Lung (tissue), 11 donors: ENCODE measurements at regions not wholly inside any gene's neighbourhood (a gene's known extent, or its start where the extent isn't known, plus 50 kb on each side); places are given as distances from the start of the nearest gene placed in this dataset.

Source experiments
- ATAC-seq: fragments of 200-7000 bp; cut with Tn5 transposase; one replicate; pipeline ENCODE4 v1.9.1; 2020; ENCODE audit warnings: moderate number of reproducible peaks; ENCODE audit not compliant: insufficient read depth, low FRiP score
- DNase-seq, 3 donors: peaks; one replicate each; pipeline ENCODE4 v3.0.0-alpha.2; 2013 to 2017
- H3K27ac ChIP-seq, 2 donors: one replicate each; pipeline ENCODE4 v1.5.1; 2013; ENCODE audit warnings: mild to moderate bottlenecking in 2 of 2, moderate library complexity in 2 of 2, control low read depth in 1 of 2, inconsistent platforms in 1 of 2, low read depth in 1 of 2, low read length in 1 of 2
- H3K27me3 ChIP-seq, 3 donors: one replicate each; pipeline ENCODE4 v1.5.1; 2013; ENCODE audit warnings: low read length in 2 of 3; ENCODE audit not compliant: control insufficient read depth in 3 of 3, insufficient read depth in 3 of 3
- H3K36me3 ChIP-seq, 4 donors: one replicate each; pipeline ENCODE4 v1.5.1; 2013; ENCODE audit warnings: low read length in 4 of 4, mild to moderate bottlenecking in 1 of 4, moderate library complexity in 1 of 4; ENCODE audit not compliant: control insufficient read depth in 4 of 4, insufficient read depth in 4 of 4
- H3K4me1 ChIP-seq, 5 donors: one replicate each; pipeline ENCODE4 v1.5.1; 2013; ENCODE audit warnings: low read length in 5 of 5, mild to moderate bottlenecking in 2 of 5, moderate library complexity in 1 of 5; ENCODE audit not compliant: control insufficient read depth in 5 of 5, insufficient read depth in 5 of 5
- H3K4me3 ChIP-seq: one replicate; pipeline ENCODE4 v1.5.1; 2013; ENCODE audit warnings: mild to moderate bottlenecking, control low read depth, moderate library complexity
- H3K9ac ChIP-seq, 2 donors: one replicate each; pipeline ENCODE4 v1.5.1; 2013; ENCODE audit warnings: low read length in 2 of 2, control low read depth in 1 of 2; ENCODE audit not compliant: insufficient read depth in 1 of 2
- H3K9me3 ChIP-seq, 4 donors: one replicate each; pipeline ENCODE4 v1.5.1; 2013; ENCODE audit warnings: low read length in 3 of 4, mild to moderate bottlenecking in 1 of 4, moderate library complexity in 1 of 4; ENCODE audit not compliant: control insufficient read depth in 4 of 4, insufficient read depth in 3 of 4
- CTCF ChIP-seq: IDR thresholded peaks from 2 replicates; pipeline ENCODE4 v1.5.1; 2012; ENCODE audit warnings: mild to moderate bottlenecking; ENCODE audit errors: control extremely low read depth, extremely low read depth
- WGBS, 2 donors: extraction: QIAGEN DNeasy Blood & Tissue Kit; methylation state at CpG; one replicate each; pipeline ENCODE4 v1.1.7; 2013; 5-methylcytosine and 5-hydroxymethylcytosine counted together
- donor health status: control.
- donor health status: control.
- donor health status: Bipolar disorder and iron deficiency.
- donor health status: healthy.
- donor health status: DM: yes; HTN: yes; CAD: no.

- peak in 1 of 3 donors; percentile 1 for DNase-seq
- Histone ChIP-seq H3K27ac (no peak overlapping the region), H3K4me1 (no peaks in the 10 kb centered on the region), H3K9me3 (no peaks in the 10 kb centered on the region), H3K27me3 (no peaks in the 10 kb centered on the region), H3K36me3 (no peaks in the 10 kb centered on the region), H3K4me3 (no peak overlapping the region), H3K9ac (no peak overlapping the region)
- WGBS, 2 donors: 58 to 84% methylated on average over 5 of the region's 5 CpGs
- ATAC-seq: no peak
- TF ChIP-seq CTCF: no peak
Observed at GRCh38 chr5:51890435-51891116, 507.3 kb downstream of the ISL1 start.

DNA sequence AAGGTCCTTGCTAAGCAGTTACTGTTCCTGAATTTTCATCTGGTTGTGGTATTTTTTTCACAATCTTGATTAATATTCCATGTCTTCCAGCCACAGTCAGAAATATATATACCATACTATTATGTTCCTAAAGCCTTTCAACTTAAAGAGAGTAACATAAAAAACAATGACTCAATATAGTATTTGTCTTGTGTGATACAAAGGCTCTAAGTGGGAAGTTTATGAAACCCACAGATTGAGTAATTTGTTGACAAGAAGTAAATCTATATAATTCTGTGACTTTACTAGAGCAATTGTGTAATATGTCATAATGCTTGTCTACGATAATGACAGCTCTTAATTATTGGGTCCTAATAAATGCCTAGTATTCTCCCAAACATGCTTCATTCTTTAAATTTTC, 509.4 kb downstream of the ISL1 start:
- DNase-seq (no peak), ATAC-seq (no peak)
- 92% methylated on average over 1 of the region's 1 CpG for WGBS, 2 donors
- Histone ChIP-seq H3K27ac (no peak overlapping the region), H3K4me3 (no peak overlapping the region), H3K4me1 (no peaks in the 10 kb centered on the region), H3K9ac (no peak overlapping the region), H3K36me3 (no peaks in the 10 kb centered on the region), H3K9me3 (no peaks in the 10 kb centered on the region), H3K27me3 (no peaks in the 10 kb centered on the region)
- no peak for TF ChIP-seq CTCF

DNA sequence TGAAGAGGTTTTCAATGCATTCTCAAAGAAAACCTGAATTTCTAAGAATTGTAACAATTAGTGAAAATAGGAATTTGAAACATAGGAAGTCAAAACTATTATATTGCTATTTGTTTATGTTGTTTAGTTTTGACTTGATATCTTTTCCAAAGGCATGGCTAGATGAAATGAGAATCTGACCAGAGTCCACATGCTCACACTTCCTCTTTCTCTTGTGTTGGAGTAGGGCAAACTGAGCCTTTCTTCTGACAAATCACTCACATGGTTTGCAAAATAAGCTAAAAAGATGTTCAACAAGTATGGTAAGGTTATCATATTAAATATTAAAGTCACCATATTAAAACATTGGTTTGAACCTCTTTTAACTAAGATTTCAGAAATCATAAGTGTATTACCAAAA, 512.6 kb downstream of the ISL1 start:
- H3K4me3 ChIP-seq: no peak overlapping the region
- H3K9ac ChIP-seq: no peak overlapping the region

More for the DNA sequence above, 512.6 kb downstream of the ISL1 start:
- no peaks in the 10 kb centered on the region for H3K36me3 ChIP-seq
- no peaks in the 10 kb centered on the region for H3K4me1 ChIP-seq
- H3K27me3 ChIP-seq: no peaks in the 10 kb centered on the region
- H3K27ac ChIP-seq: no peak overlapping the region
- H3K9me3 ChIP-seq: no peaks in the 10 kb centered on the region
- DNase-seq: no peak
- TF ChIP-seq CTCF: no peak
- ATAC-seq: no peak
